ENCODE measurements at regions not wholly inside any gene's neighbourhood (a gene's known extent, or its start where the extent isn't known, plus 50 kb on each side); places are given as distances from the start of the nearest gene placed in this dataset.

- no peak for TF ChIP-seq CTCF (IDR thresholded peaks at IDR 0.05)
- no peak for TF ChIP-seq POLR2A (IDR thresholded peaks at IDR 0.05)
These were observed 239.8 kb upstream of the FAR2 start for GRCh38 chr12:28909291-28909690.

Data from right lobe of liver (tissue), 4 donors.